ENCODE measurements at regions not wholly inside any gene's neighbourhood (a gene's known extent, or its start where the extent isn't known, plus 50 kb on each side); places are given as distances from the start of the nearest gene placed in this dataset.

- Histone ChIP-seq H3K4me3 (no peak overlapping the region), H3K79me2 (ENCODE audit: insufficient read depth) (no peaks in the 10 kb centered on the region), H3K4me2 (ENCODE audit: unreplicated experiment) (peak overlapping the region; percentile 72), H3K4me1 (ENCODE audit: insufficient read depth) (peaks cover 43% of the 10 kb centered on the region), H2AFZ (no peak overlapping the region), H3K9me2 (ENCODE audit: insufficient read depth) (no peaks in the 10 kb centered on the region), H3K27me3 (replicated peaks; ENCODE audit: insufficient read depth) (no peaks in the 10 kb centered on the region), H3K36me3 (ENCODE audit: low read depth) (no peaks in the 10 kb centered on the region), H3F3A (ENCODE audit: insufficient read depth) (peaks cover 30% of the 10 kb centered on the region), H3K27ac (peak overlapping the region; percentile 86), H3K9ac (no peak overlapping the region), H3K9me3 (ENCODE audit: low read depth) (no peaks in the 10 kb centered on the region), H4K20me1 (ENCODE audit: insufficient read depth) (no peaks in the 10 kb centered on the region)
- in situ Hi-C loops (cut with MboI): no loop called here
- DNase-seq: peak; percentile 55
- no peak for TF ChIP-seq EZH2phosphoT487 (IDR thresholded peaks at IDR 0.05; ENCODE audit: insufficient read depth, low read depth)
Measured at GRCh38 chr1:217274416-217274815, 356.5 kb downstream of the GPATCH2 start.

- H3K9me2 ChIP-seq (ENCODE audit: insufficient read depth): no peaks in the 10 kb centered on the region
- H3K4me1 ChIP-seq (ENCODE audit: insufficient read depth): peaks cover 43% of the 10 kb centered on the region
- H3K4me3 ChIP-seq: no peak overlapping the region
- H3F3A ChIP-seq (ENCODE audit: insufficient read depth): peaks cover 30% of the 10 kb centered on the region
- in situ Hi-C loops (cut with MboI): no loop called here
- H3K27ac ChIP-seq: peak overlapping the region; percentile 86
- DNase-seq: peak; percentile 31
- TF ChIP-seq EZH2 (IDR thresholded peaks at IDR 0.05; ENCODE audit: insufficient read depth, poor library complexity, severe bottlenecking) (no peak), EZH2phosphoT487 (IDR thresholded peaks at IDR 0.05; ENCODE audit: insufficient read depth, low read depth) (no peak)
- no peaks in the 10 kb centered on the region for H3K27me3 ChIP-seq (replicated peaks; ENCODE audit: insufficient read depth)
- H2AFZ ChIP-seq: no peak overlapping the region
- no peaks in the 10 kb centered on the region for H3K36me3 ChIP-seq (ENCODE audit: low read depth)
- no peaks in the 10 kb centered on the region for H3K79me2 ChIP-seq (ENCODE audit: insufficient read depth)
- WGBS, 2 experiments (ENCODE audit: low coverage in 1 of 2, low lambda C conversion rate in 2 of 2, missing lambda C conversion rate in 2 of 2): 51 to 54% methylated on average over 10 of the region's 10 CpGs
- H4K20me1 ChIP-seq (ENCODE audit: insufficient read depth): no peaks in the 10 kb centered on the region
- peak overlapping the region; percentile 72 for H3K4me2 ChIP-seq (ENCODE audit: unreplicated experiment)
- no peaks in the 10 kb centered on the region for H3K9me3 ChIP-seq (ENCODE audit: low read depth)
- no peak overlapping the region for H3K9ac ChIP-seq
Measured at GRCh38 chr1:217273866-217274265, 357.0 kb downstream of the GPATCH2 start.

- no peaks in the 10 kb centered on the region for H4K20me1 ChIP-seq (ENCODE audit: insufficient read depth)
- H3K9me2 ChIP-seq (ENCODE audit: insufficient read depth): no peaks in the 10 kb centered on the region
- no peaks in the 10 kb centered on the region for H3K27me3 ChIP-seq (replicated peaks; ENCODE audit: insufficient read depth)
- no peaks in the 10 kb centered on the region for H3K79me2 ChIP-seq (ENCODE audit: insufficient read depth)
- H3K4me1 ChIP-seq (ENCODE audit: insufficient read depth): peaks cover 43% of the 10 kb centered on the region
- peaks cover 30% of the 10 kb centered on the region for H3F3A ChIP-seq (ENCODE audit: insufficient read depth)
- in situ Hi-C loops (cut with MboI): no loop called here
- TF ChIP-seq EZH2 (IDR thresholded peaks at IDR 0.05; ENCODE audit: insufficient read depth, poor library complexity, severe bottlenecking) (no peak), EZH2phosphoT487 (IDR thresholded peaks at IDR 0.05; ENCODE audit: insufficient read depth, low read depth) (no peak)
- WGBS, 2 experiments (ENCODE audit: low coverage in 1 of 2, low lambda C conversion rate in 2 of 2, missing lambda C conversion rate in 2 of 2): 2 to 6% methylated on average over 2 of the region's 2 CpGs
- no peaks in the 10 kb centered on the region for H3K9me3 ChIP-seq (ENCODE audit: low read depth)
- no peaks in the 10 kb centered on the region for H3K36me3 ChIP-seq (ENCODE audit: low read depth)
- no peak overlapping the region for H2AFZ ChIP-seq
- H3K9ac ChIP-seq: peak overlapping the region; percentile 20; the same call in 1 of the 2 replicates
- peak overlapping the region; percentile 16 for H3K27ac ChIP-seq
- DNase-seq: peak; percentile 76
- H3K4me3 ChIP-seq: no peak overlapping the region
- peak overlapping the region; percentile 1 for H3K4me2 ChIP-seq (ENCODE audit: unreplicated experiment)
Measured at GRCh38 chr1:217272385-217272784, 358.5 kb downstream of the GPATCH2 start.

- Histone ChIP-seq H4K20me1 (ENCODE audit: insufficient read depth) (no peaks in the 10 kb centered on the region), H3K79me2 (ENCODE audit: insufficient read depth) (no peaks in the 10 kb centered on the region), H3K9me3 (ENCODE audit: low read depth) (no peaks in the 10 kb centered on the region), H3K4me1 (ENCODE audit: insufficient read depth) (peaks cover 27% of the 10 kb centered on the region), H3K9me2 (ENCODE audit: insufficient read depth) (no peaks in the 10 kb centered on the region), H2AFZ (no peak overlapping the region), H3K4me2 (ENCODE audit: unreplicated experiment) (no peak overlapping the region), H3K36me3 (ENCODE audit: low read depth) (no peaks in the 10 kb centered on the region), H3K27ac (no peak overlapping the region), H3K9ac (no peak overlapping the region), H3K27me3 (replicated peaks; ENCODE audit: insufficient read depth) (no peaks in the 10 kb centered on the region), H3F3A (ENCODE audit: insufficient read depth) (peaks cover 15% of the 10 kb centered on the region), H3K4me3 (no peak overlapping the region)
- no peak for DNase-seq
- 0 to 2% methylated on average over 4 of the region's 4 CpGs for WGBS, 2 experiments (ENCODE audit: low coverage in 1 of 2, low lambda C conversion rate in 2 of 2, missing lambda C conversion rate in 2 of 2)
- TF ChIP-seq EZH2 (IDR thresholded peaks at IDR 0.05; ENCODE audit: insufficient read depth, poor library complexity, severe bottlenecking) (no peak), EZH2phosphoT487 (IDR thresholded peaks at IDR 0.05; ENCODE audit: insufficient read depth, low read depth) (no peak)
- in situ Hi-C loops (cut with MboI): no loop called here
Measured at GRCh38 chr1:217270101-217270500, 360.8 kb downstream of the GPATCH2 start.

- no peak for DNase-seq
Measured at GRCh38 chr1:217268058-217268457, 362.8 kb downstream of the GPATCH2 start.

More at GRCh38 chr1:217268058-217268457, 362.8 kb downstream of the GPATCH2 start:
- Histone ChIP-seq H3K4me2 (ENCODE audit: unreplicated experiment) (no peak overlapping the region), H3K79me2 (ENCODE audit: insufficient read depth) (no peaks in the 10 kb centered on the region), H3K9ac (no peak overlapping the region), H4K20me1 (ENCODE audit: insufficient read depth) (no peaks in the 10 kb centered on the region), H2AFZ (no peak overlapping the region), H3K4me3 (no peak overlapping the region), H3K9me2 (ENCODE audit: insufficient read depth) (no peaks in the 10 kb centered on the region), H3F3A (ENCODE audit: insufficient read depth) (no peaks in the 10 kb centered on the region), H3K36me3 (ENCODE audit: low read depth) (no peaks in the 10 kb centered on the region), H3K27ac (no peak overlapping the region), H3K27me3 (replicated peaks; ENCODE audit: insufficient read depth) (no peaks in the 10 kb centered on the region), H3K9me3 (ENCODE audit: low read depth) (no peaks in the 10 kb centered on the region), H3K4me1 (ENCODE audit: insufficient read depth) (peaks cover 12% of the 10 kb centered on the region)
- 44 to 52% methylated on average over 5 of the region's 5 CpGs for WGBS, 2 experiments (ENCODE audit: low coverage in 1 of 2, low lambda C conversion rate in 2 of 2, missing lambda C conversion rate in 2 of 2)
- TF ChIP-seq EZH2 (IDR thresholded peaks at IDR 0.05; ENCODE audit: insufficient read depth, poor library complexity, severe bottlenecking) (no peak), EZH2phosphoT487 (IDR thresholded peaks at IDR 0.05; ENCODE audit: insufficient read depth, low read depth) (no peak)
- in situ Hi-C loops (cut with MboI): no loop called here

Measured in GM23248 (cell line).